NB4 (cell line): ENCODE measurements at regions not wholly inside any gene's neighbourhood (a gene's known extent, or its start where the extent isn't known, plus 50 kb on each side); places are given as distances from the start of the nearest gene placed in this dataset.

Experiments
- MYC ChIP-seq: IDR thresholded peaks from 2 replicates; pipeline ENCODE4 v1.6.1; 2011; ENCODE audit warnings: low read depth, low read length
- POLR2A ChIP-seq: IDR thresholded peaks from 2 replicates; pipeline ENCODE4 v1.6.1; 2011; ENCODE audit warnings: mild to moderate bottlenecking; ENCODE audit not compliant: insufficient read length; ENCODE audit errors: extremely low read depth
- TF ChIP-seq, protein P1 (sequence below): IDR thresholded peaks from one replicate; pipeline ENCODE4 v1.5.1; 2012; ENCODE audit warnings: low read depth, low read length
- TF ChIP-seq, protein P2 (sequence below): IDR thresholded peaks from 2 replicates; pipeline ENCODE4 v1.6.1; 2011; ENCODE audit warnings: low read depth, low read length

DNA sequence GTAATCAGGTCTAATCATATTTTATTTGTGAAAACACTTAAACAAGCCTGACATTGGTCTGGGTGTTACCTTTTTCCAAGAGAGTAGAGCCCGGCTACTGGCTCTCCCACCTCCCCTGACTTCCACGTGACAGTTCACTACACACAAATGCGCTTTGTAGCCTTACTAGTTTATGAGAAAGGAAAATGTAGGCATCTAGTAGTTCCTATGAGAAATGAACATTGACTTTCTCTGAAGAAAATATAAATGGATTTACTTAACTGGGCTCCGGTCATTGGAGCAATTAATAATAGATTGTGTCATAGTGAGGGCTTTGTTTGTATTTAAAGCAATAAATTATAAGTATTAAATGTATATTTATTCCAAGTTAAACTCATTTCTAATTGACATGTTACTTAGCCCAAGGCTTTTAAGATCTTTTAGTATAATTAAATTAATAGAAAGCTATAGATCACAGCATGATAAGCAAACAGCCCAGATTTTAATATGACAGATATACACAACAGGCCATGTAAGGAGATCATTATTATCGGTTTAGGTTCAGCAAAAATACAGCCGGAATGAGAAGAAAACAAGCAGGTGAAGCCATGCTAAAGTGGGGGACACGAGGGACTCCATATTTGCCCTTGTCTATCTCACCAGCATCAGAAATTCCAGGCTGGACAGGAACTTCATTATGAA, 756.5 kb upstream of the ADAMTS16 start:
- TF ChIP-seq, protein P1, sequence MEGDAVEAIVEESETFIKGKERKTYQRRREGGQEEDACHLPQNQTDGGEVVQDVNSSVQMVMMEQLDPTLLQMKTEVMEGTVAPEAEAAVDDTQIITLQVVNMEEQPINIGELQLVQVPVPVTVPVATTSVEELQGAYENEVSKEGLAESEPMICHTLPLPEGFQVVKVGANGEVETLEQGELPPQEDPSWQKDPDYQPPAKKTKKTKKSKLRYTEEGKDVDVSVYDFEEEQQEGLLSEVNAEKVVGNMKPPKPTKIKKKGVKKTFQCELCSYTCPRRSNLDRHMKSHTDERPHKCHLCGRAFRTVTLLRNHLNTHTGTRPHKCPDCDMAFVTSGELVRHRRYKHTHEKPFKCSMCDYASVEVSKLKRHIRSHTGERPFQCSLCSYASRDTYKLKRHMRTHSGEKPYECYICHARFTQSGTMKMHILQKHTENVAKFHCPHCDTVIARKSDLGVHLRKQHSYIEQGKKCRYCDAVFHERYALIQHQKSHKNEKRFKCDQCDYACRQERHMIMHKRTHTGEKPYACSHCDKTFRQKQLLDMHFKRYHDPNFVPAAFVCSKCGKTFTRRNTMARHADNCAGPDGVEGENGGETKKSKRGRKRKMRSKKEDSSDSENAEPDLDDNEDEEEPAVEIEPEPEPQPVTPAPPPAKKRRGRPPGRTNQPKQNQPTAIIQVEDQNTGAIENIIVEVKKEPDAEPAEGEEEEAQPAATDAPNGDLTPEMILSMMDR: no peak
- TF ChIP-seq POLR2A (no peak), MYC (no peak)
- TF ChIP-seq, protein P2, sequence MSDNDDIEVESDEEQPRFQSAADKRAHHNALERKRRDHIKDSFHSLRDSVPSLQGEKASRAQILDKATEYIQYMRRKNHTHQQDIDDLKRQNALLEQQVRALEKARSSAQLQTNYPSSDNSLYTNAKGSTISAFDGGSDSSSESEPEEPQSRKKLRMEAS: no peak
